RCC 7860 (cell line): ENCODE measurements at regions not wholly inside any gene's neighbourhood (a gene's known extent, or its start where the extent isn't known, plus 50 kb on each side); places are given as distances from the start of the nearest gene placed in this dataset.
A peak's percentile ranks its signal among the peaks of the same experiment; 100 is the strongest.

Source experiments
- DNase-seq: peaks from one replicate; pipeline ENCODE4 v3.0.0-alpha.2; 2015; ENCODE audit warnings: low spot score
- FAIRE-seq: peaks from 2 replicates; lab custom pipeline; 2012; peaks lifted over from hg19 to GRCh38; lab: Jason Lieb, UNC

DNA sequence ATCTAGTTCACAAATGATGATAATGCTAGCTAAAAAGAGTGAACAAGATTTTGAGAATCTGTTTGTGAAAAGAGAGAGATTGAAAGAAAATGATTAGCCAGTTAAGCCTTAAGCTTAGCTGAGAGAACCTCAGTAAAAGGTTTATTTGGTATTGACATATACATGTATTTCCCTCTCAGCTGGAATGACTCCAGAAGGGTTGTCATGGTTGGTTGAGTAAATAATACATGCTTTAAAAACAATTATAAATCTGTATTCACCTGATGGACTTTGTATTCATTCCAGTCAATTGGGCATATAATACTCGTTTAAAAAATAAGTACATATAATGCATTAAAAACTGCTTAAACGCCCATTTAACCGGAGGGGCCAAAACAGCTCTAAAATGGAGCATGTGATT lies 181.4 kb downstream of the GRB14 start:
- DNase-seq (no peak), FAIRE-seq (no peak)

DNA sequence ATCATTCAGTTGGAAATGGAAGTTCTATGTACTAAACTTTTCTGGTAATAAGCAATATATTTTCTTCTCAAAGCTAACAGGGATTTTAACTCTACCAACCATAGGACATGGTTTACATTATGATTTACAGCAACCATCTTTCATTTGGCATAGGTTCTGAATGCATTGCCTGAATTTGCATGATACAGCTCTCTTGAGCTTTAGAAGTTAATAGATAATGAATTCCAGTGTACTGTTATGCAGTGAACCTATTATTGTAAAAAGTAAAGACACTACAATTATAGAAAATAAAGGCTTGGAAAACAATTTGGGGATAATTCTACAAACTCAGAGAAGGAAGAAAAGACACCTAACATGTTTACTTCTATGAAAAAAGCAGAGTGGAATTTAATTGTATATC lies 182.0 kb downstream of the GRB14 start:
- DNase-seq (no peak), FAIRE-seq (no peak)

GRCh38 chr2:164438490-164439205 lies 182.6 kb downstream of the GRB14 start:
- DNase-seq (no peak), FAIRE-seq (no peak)

GRCh38 chr2:164436131-164436530 lies 185.2 kb downstream of the GRB14 start:
- FAIRE-seq = no peak

GRCh38 chr2:164430166-164430783 lies 191.0 kb downstream of the GRB14 start:
- peak; percentile 80 for FAIRE-seq
- peak; percentile 41 for DNase-seq

More at GRCh38 chr2:164436131-164436530, 185.2 kb downstream of the GRB14 start:
- no peak for DNase-seq

DNA sequence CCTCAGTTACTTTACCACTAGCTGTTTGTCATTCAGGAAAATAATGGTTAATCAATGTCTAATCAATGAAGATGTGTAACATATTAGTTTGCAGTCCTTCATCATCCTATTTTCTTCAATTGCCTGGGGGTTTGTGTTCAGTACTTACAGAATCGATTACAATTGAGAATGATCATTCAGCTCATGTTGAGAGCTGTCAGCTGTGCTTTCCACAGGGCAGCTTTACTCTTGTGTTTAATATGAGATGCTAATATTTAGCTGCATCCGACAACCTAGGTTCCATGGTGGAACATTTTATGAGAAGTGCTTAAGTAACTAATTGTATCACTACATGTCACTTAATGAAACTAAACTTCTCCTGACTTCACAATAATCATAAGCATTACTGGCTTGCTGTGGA lies 191.9 kb downstream of the GRB14 start:
- no peak for DNase-seq
- FAIRE-seq = no peak

GRCh38 chr2:164427111-164427510 lies 194.2 kb downstream of the GRB14 start:
- no peak for DNase-seq
- FAIRE-seq = no peak

- FAIRE-seq (no peak), DNase-seq (no peak)
Measured at GRCh38 chr2:164420787-164421186, 200.5 kb downstream of the GRB14 start.

DNA sequence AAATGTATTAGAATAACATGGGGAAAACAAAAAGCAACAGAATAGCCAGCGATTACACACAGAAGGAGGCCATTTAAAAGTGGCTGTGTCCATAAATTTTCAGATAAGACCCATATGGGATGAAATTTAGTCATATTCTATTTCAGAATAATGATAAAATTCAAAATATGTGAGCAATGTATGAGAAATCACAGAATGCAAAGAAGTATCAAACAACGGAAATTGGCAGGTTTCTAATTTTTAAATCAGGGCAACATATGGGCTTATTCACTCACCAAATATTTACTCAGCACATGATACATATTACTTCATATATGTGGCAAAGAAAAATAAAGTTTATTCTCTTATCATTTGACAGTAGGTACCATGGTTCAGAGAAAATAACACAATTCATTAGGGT lies 208.5 kb downstream of the GRB14 start:
- FAIRE-seq (no peak), DNase-seq (no peak)

DNA sequence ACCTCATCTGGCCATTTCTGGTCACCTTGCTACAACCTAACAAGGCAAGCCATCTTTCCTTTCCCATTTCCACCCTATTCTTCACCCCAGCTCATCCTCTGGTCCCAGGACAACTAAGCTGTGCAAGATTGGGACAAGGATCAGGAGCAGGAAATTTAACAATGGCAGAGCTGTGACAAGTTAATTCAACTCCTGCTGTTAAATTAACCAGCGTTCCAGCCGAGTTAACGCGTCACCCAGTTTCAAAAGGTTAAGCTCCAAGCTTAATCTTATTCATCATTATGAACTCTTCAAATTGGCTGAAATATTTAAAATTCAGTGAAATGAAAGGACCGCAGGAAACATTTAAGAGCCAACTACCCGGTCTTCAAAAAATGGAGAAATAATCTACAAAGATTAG lies 231.9 kb downstream of the GRB14 start:
- DNase-seq = no peak
- FAIRE-seq = no peak

DNA sequence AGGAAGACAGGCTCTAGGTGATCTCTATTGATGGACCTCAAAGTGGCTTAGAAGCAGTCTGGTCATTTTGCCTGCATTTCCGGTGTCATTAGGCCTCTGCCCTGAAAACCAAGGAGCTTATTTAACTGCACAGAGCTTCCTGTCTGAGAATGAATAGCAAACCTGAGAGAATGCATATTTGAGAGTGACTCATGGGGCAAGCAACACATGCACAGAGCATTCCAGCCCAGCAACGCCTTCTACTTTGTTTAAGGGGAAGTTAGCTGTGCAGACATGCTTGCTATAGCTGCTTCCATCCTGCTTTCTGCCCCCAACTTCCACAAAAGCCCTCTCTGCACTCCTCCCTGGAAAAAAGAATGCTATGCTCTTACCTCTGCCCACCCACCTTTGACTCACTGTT lies 232.8 kb downstream of the GRB14 start:
- FAIRE-seq = peak; percentile 91
- peak; percentile 90 for DNase-seq

GRCh38 chr2:164386231-164386630 lies 235.1 kb downstream of the GRB14 start:
- FAIRE-seq (no peak), DNase-seq (no peak)

DNA sequence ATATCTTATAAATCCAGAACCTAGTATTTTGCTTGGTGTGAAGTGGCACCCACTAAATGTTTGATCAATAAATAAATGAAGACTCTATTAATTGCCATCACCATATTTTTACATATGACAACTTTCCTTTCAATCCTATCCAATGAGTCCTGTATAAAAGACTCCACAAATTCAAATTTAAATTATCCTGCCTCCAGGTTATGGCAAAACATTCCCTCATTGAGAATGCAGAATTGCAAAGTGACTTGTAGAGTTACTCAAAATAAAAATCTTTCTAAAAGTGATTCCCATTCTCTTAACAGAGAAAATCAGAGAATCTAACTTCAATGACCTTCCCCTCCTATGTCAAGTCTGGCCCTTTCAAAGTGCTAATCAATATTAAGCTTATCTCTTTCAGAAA lies 236.8 kb downstream of the GRB14 start:
- FAIRE-seq (no peak), DNase-seq (no peak)

GRCh38 chr2:164371916-164372315 lies 249.4 kb downstream of the GRB14 start:
- DNase-seq (peak; percentile 75), FAIRE-seq (peak; percentile 89)

GRCh38 chr2:164369366-164369765 lies 251.9 kb downstream of the GRB14 start:
- FAIRE-seq (peak; percentile 66), DNase-seq (peak; percentile 42)

GRCh38 chr2:164368896-164369295 lies 252.4 kb downstream of the GRB14 start:
- no peak for DNase-seq
- FAIRE-seq = no peak

DNA sequence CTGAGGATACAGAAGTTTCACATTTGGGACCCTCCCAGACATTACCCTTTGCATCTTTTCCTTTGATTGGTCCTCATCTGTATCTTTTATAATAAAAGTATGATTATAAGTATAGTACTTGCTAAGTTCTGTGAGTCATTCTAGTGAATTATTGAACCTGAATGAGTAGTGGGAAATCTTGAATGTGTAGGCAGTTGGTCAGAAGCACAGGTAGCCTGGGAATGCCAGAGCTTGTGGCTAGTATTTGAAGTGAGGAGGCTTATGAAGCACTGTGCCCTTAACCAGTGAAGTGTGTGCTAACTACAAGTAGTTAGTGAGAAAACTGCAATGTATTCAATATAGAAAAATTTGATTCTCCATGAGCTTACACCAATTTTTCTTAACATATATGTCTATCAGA lies 257.6 kb downstream of the GRB14 start:
- FAIRE-seq (peak; percentile 67), DNase-seq (peak; percentile 36)

- FAIRE-seq (no peak), DNase-seq (no peak)
Measured at GRCh38 chr2:164351536-164351935, 269.7 kb downstream of the GRB14 start.

GRCh38 chr2:164335947-164336346 lies 285.3 kb downstream of the GRB14 start:
- no peak for FAIRE-seq
- DNase-seq = no peak

GRCh38 chr2:164335128-164335527 lies 286.2 kb downstream of the GRB14 start:
- DNase-seq (no peak), FAIRE-seq (no peak)

DNA sequence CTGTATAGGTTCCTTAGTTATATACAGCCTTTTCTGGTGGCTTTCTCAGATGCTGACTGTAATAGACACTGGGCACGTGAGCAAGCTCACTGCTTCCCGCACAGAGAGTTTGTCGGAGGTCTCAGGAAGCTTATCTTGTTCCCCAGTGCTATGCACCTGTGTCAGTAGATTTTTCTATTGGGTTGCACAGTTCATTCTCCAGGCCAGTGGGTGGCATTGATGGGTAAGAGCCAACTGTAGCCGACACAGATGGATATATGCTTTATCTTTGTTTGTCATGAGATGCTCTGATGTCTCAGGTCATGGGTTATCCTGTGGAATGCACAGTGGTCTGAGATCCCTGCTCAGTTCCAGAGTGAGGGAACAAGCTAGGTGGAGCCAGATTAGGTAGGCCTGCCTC lies 293.0 kb downstream of the GRB14 start:
- no peak for DNase-seq
- FAIRE-seq = no peak

DNA sequence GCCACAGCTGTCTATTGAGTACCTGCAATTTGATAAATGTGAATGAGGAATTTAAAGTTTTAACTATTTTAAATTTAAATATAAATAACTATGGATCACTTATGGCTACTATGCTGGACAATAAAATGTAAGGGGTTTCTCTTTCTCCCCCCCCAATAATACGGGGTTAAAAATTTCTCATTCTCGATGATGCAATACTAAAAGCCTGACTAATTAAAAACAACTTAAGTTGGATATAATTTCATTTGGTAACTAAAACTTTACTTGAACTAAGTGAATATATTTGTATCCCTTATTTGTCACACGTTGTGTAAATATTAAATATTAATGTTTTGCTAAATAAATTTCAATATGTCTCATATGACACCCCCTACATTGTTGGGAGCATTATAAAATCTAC lies 297.3 kb downstream of the GRB14 start:
- no peak for FAIRE-seq
- DNase-seq = no peak

DNA sequence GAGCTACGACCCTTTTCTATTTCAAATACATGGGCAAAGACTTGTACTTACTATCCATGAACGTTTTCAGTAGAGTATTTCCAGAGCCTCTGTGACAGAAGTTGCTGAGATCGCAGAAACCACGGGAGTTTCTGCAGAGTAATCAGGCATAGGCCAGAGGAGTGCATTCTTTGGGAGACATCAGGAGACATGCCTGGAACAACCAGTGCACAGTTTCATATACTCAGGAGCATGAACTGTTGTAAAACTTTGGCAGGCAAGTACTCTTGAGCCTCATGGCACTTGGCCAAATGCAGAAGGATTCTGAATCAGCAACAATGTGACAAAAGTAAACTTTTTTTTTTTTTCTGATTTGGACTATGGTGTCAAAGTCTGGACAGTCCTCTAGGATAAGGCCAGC lies 307.1 kb downstream of the GRB14 start:
- DNase-seq (no peak), FAIRE-seq (no peak)
